ENCODE measurements at regions not wholly inside any gene's neighbourhood (a gene's known extent, or its start where the extent isn't known, plus 50 kb on each side); places are given as distances from the start of the nearest gene placed in this dataset.
"Not testable (repeated sequence)": the region's sequence is repeated elsewhere in the genome, so short reads cannot be mapped to it uniquely, and the experiment has no call there.

DNA sequence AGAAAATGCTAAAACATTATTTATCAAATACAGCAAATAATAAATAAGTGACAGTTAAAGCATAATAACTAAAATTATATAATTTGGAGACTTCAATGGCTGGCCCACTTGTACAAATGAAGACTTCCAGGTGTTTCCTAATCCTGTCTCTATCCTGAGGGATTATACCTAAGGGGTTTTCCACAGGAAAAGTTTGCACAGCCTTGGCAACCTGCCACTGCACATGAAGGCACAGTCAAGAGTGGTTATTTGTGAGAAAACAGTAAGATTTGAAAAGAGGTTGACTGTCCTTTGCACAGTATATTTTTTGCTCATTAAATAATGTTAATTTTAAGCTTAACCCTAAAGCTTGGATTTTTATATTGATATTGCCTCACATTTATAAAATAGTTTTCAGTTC, 655.9 kb downstream of the TTLL7 start:
- not testable (repeated sequence) for DNase-seq

DNA sequence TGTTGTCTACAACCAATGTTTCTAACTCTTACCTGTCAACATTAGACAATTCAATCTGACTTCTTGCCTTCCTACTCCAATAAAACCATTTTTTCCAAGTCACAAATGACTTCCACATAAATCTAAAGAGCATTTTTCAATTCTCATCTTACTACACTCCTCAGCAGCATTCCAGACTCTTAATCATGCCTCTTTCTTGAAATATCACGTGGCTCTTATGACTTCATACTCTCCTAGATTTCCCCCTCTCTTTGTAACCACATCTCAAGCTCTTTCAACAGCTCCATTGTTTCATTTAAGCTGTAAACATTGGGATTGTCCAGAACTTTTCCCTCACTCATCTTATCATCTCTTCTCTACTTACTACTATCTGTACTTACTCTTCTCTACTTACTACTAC, 666.6 kb downstream of the TTLL7 start:
- DNase-seq, result not testable (repeated sequence)

GRCh38 chr1:83318366-83318765, 680.6 kb downstream of the TTLL7 start:
- DNase-seq, result no peak

DNA sequence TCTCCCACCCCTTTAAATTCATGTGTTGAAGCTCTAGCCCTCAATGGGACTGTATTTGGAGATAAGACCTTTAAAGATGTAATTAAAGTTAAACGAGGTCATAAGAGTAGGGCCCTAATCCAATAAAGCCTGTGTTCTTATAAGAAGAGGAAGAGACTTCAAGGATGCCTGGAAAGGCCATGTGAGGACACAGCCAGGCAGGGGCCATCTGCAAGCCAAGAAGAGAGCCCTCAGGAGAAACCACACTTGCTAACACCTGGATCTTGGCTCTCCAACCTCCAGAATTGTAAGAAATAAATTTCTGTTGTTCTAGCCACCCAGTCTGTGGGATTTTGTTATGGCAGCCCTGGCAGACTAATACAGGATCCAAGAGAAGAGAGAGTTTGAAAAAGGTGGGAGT, 683.5 kb downstream of the TTLL7 start:
- not testable (repeated sequence) for DNase-seq

- not testable (repeated sequence) for DNase-seq
Measured at GRCh38 chr1:83310161-83310560, 688.8 kb downstream of the TTLL7 start.

DNA sequence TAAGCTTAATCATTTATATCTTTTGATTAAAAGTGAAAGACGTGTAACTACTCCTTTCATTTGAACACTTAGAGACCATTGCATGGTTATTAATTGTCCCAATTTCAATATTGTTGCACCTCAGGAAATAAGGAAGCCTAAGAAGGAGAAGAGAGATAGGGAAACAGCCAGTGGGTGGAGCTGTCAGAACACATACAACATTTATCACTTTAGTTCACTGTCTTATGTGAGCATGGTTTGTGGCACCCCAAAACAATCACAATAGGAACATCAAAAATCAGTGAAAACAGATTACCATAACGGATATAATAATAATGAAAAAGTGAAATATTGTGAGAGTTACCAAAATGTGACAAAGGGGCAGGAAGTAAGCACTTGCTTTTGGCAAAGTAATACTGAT, 689.9 kb downstream of the TTLL7 start:
- not testable (repeated sequence) for DNase-seq

- DNase-seq, result not testable (repeated sequence)
Measured at GRCh38 chr1:83306811-83307210, 692.1 kb downstream of the TTLL7 start.

DNA sequence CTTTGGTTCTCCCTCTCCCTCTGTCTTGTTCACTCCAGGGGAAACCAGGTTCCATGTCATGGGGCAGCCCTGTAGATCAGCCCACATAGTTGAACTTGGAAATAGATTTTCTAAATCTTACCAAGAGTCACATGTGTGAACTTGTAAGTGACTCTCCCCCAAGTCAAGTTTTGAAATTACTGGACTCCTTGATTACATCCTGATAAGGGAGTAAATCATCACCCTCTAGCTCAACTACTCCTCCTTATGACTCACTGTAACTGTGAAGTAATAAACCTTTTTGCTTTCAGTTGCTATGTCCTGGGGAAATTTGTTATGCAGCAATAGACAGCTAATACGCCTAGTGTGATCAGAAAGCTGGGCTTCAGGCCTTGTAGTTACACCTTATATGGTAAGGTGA, 703.3 kb downstream of the TTLL7 start:
- not testable (repeated sequence) for DNase-seq

DNA sequence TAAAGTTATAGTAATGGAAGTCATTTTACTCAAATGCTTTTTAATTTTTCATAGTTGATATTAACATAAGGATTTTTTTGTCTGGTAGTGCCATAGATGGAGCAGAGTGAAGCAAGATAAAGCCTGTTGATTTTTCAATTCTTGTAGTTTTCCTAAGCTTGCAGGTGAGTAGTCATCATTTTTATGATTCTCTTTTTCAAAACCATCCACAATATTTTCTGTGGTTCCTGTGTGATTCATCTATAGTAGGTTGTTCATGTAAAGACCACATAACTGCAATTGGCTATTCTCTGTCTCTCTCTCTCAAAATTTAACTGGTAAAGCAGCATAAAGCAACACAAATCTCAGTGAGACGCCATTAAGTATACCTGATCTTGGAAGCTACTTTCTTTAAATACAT, 711.5 kb downstream of the TTLL7 start:
- DNase-seq, result not testable (repeated sequence)

GRCh38 chr1:83274656-83275055, 724.3 kb downstream of the TTLL7 start:
- not testable (repeated sequence) for DNase-seq

- not testable (repeated sequence) for DNase-seq
Measured at GRCh38 chr1:83272484-83272883, 726.4 kb downstream of the TTLL7 start.

- not testable (repeated sequence) for DNase-seq
Measured at GRCh38 chr1:83271834-83272233, 727.1 kb downstream of the TTLL7 start.

- not testable (repeated sequence) for DNase-seq
Measured at GRCh38 chr1:83270801-83271200, 728.1 kb downstream of the TTLL7 start.

DNA sequence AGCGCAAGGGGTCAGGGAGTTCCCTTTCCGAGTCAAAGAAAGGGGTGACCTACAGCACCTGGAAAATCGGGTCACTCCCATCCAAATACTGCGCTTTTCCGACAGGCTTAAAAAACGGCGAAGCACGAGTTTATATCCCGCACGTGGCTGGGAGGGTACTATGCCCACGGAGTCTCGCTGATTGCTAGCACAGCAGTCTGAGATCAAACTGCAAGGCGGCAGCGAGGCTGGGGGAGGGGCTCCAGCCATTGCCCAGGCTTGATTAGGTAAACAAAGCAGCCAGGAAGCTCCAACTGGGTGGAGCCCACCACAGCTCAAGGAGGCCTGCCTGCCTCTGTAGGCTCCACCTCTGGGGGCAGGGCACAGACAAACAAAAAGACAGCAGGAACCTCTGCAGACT, 735.1 kb downstream of the TTLL7 start:
- DNase-seq, result not testable (repeated sequence)

DNA sequence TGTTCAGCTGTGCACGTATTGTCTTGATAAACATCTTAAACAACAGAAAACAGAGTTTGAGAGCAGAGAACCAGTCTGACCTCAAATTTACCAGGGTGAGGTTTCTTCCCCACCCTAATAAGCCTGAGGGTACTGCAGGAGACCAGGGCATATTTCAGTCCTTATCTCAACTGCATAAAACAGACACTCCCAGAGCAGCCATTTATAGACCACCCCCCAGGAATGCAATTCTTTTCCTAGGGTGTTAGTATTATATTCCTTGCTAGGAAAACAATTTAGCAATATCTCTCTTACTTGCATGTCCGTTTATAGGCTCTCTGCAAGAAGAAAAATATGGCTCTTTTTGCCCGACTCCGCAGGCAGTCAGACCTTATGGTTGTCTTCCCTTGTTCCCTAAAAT, 747.2 kb downstream of the TTLL7 start:
- not testable (repeated sequence) for DNase-seq

GRCh38 chr1:83246780-83247179, 752.2 kb downstream of the TTLL7 start:
- DNase-seq, result not testable (repeated sequence)

DNA sequence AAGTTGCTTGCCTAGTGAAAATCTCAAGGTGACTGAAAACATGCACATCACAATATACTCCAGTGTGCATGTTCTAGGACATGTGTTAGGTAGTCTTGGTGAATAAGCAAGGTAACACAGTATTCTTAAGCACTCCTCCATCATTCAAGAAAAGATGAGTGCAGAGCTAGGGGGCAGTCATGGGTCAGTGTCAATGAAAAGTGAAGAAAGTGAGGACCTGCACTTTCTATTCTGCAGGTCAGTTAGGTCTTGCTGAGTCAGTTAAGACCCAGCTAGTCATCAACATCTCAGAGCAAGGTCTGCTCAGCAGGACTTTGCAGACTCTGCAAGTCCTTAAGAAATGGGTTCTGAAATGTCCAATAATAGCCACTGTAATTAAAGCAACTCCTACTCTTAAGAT, 754.1 kb downstream of the TTLL7 start:
- DNase-seq, result not testable (repeated sequence)

DNA sequence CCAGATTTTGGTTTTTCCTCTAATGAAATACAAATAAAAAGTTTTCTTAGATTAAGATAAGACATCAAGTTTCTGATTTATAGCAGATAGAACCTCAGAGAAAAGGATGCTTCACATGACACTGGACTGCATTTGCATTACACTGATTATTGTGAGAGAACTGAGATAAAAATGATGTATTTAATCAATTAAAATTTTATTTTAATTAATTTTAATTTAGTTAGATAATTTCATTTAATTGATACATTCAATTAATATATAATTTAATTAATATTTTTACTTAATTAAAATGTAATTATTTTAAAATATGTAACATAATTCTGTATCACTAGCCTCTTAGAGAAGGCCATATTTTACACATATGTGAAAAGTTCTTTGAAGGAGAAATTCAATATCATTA, 759.4 kb downstream of the TTLL7 start:
- not testable (repeated sequence) for DNase-seq

- not testable (repeated sequence) for DNase-seq
Measured at GRCh38 chr1:83238654-83239053, 760.3 kb downstream of the TTLL7 start.

DNA sequence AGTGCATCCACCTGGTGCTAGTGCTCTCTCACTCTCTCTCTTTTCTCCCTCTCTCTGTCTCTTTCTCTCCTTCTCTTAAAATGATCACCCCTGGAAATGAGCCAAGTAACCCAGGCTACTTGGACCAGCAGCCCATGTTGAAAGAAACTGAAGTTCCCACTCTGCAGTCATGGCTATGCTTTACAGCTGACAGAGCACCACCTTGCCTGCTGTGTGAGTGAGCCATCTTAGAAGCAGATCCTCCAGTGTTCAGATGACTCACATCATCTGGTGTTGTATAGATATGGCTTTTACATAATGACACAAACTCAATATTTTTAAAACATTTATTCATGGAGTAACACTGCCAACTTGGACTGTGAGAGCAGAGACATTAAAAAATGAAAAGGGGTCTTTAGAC, 779.1 kb downstream of the TTLL7 start:
- DNase-seq, result not testable (repeated sequence)

DNA sequence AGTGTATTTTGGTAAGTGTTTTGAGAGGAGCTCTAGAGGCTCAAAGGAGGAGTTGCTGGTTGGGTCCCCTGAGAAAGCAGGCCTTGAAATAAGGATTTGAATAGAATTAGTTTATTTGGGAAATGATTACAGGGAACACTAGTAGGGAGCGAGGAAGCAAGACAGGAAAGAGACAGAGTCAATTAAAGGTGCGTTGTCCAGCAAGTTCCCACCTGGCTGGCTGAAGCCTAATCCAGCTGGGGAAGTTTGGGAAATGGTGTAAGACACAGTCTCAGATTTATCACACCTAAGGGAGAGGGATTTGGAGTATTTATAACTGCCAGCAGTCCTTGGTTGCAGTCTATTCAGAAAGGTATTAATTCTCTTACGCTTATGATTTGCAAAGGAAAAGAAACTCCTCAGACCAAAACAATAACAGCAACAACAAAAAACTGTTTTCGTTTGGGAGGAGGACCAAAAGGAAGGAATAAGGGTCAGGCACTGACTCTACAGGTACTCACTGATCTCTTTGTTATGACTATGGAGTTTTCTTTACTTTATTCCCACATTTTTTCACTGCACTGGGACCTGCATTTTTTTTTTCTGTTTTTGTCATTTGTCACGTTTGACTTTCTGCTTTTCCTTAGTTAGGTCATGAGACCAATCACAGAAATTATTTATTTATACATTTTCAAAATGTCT, 780.8 kb downstream of the TTLL7 start:
- not testable (repeated sequence) for DNase-seq

GRCh38 chr1:83214317-83214716, 784.6 kb downstream of the TTLL7 start:
- DNase-seq, result not testable (repeated sequence)

- DNase-seq, result not testable (repeated sequence)
Measured at GRCh38 chr1:83213648-83214047, 785.3 kb downstream of the TTLL7 start.

- DNase-seq, result not testable (repeated sequence)
Measured at GRCh38 chr1:83212033-83212432, 786.9 kb downstream of the TTLL7 start.

DNA sequence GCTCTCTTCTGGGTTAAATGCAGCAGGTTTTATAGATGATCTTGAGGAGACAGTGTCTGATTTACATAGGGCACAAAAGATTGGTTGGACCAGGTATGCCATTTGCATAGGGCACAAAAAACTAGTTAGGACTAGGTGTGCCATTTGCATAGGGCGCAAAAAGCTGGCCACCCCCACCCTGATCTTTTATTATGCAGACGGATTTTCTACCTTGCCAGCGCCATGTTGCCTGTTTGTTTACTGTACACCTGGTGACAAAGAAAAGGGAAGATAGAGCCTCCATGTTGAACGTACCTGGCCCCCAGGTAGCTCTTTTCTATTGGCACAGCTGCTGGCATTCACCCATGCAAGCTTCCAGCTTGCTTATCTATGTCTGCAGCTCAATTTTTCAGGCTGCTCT, 790.4 kb downstream of the TTLL7 start:
- not testable (repeated sequence) for DNase-seq
